OCI-LY1 (cell line): ENCODE measurements at regions not wholly inside any gene's neighbourhood (a gene's known extent, or its start where the extent isn't known, plus 50 kb on each side); places are given as distances from the start of the nearest gene placed in this dataset.

Experiments used
- EZH2 ChIP-seq: fragments of 200-600 bp; sonication (generic), shearing (Covaris generic); IDR thresholded peaks from 2 replicates; pipeline ENCODE4 v1.8.0; 2017; ENCODE audit warnings: borderline replicate concordance, mixed run types, mild to moderate bottlenecking, antibody characterized with exemption, low read length, moderate library complexity, mixed read lengths
- TF ChIP-seq, protein P1 (sequence below): fragments of 200-600 bp; sonication (generic), shearing (Covaris generic); IDR thresholded peaks from 2 replicates; pipeline ENCODE4 v1.5.1; 2017; ENCODE audit warnings: mild to moderate bottlenecking, antibody characterized with exemption, low read length, moderate library complexity, mixed read lengths

GRCh38 chr7:67408109-67408508 is 411.5 kb downstream of the TYW1 start:
- TF ChIP-seq EZH2, result no peak
- TF ChIP-seq, protein P1, sequence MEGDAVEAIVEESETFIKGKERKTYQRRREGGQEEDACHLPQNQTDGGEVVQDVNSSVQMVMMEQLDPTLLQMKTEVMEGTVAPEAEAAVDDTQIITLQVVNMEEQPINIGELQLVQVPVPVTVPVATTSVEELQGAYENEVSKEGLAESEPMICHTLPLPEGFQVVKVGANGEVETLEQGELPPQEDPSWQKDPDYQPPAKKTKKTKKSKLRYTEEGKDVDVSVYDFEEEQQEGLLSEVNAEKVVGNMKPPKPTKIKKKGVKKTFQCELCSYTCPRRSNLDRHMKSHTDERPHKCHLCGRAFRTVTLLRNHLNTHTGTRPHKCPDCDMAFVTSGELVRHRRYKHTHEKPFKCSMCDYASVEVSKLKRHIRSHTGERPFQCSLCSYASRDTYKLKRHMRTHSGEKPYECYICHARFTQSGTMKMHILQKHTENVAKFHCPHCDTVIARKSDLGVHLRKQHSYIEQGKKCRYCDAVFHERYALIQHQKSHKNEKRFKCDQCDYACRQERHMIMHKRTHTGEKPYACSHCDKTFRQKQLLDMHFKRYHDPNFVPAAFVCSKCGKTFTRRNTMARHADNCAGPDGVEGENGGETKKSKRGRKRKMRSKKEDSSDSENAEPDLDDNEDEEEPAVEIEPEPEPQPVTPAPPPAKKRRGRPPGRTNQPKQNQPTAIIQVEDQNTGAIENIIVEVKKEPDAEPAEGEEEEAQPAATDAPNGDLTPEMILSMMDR, result no peak
